Stomach (tissue), 8 donors: ENCODE measurements at regions not wholly inside any gene's neighbourhood (a gene's known extent, or its start where the extent isn't known, plus 50 kb on each side); places are given as distances from the start of the nearest gene placed in this dataset.
A peak's percentile ranks its signal among the peaks of the same experiment; 100 is the strongest.

ENCODE experiments used
- DNase-seq, 2 donors: peaks; one replicate each; pipeline versions ENCODE4 v3.0.0 to v3.0.0-alpha.2; 2013 to 2019
- H3K27ac ChIP-seq, 5 donors: fragments of 200-600 bp in 4 of 5; sonication (generic) in 4 of 5; one replicate each; pipeline ENCODE4 v1.5.1; 2013 to 2019; ENCODE audit warnings: mild to moderate bottlenecking in 1 of 5, moderate library complexity in 1 of 5
- H3K27me3 ChIP-seq, 3 donors: fragments of 200-600 bp; sonication (generic); one replicate each; pipeline ENCODE4 v1.5.1; 2017 to 2019; ENCODE audit warnings: mixed run types in 1 of 3
- H3K36me3 ChIP-seq, 4 donors: fragments of 200-600 bp; sonication (generic); 1 replicate in 3 of 4; 2 replicates in 1 of 4; pipeline ENCODE4 v1.5.1; 2016 to 2019
- H3K4me1 ChIP-seq, 4 donors: fragments of 200-600 bp; sonication (generic); one replicate each; pipeline ENCODE4 v1.5.1; 2016 to 2019
- H3K4me3 ChIP-seq, 4 donors: fragments of 200-600 bp; sonication (generic) in 3 of 4; one replicate each; pipeline ENCODE4 v1.5.1; 2016 to 2019; ENCODE audit warnings: mild to moderate bottlenecking in 1 of 4
- H3K9me3 ChIP-seq, 4 donors: fragments of 200-600 bp; sonication (generic); one replicate each; pipeline ENCODE4 v1.5.1; 2016 to 2019
- EP300 ChIP-seq: sonication (generic); formaldehyde crosslinking; IDR thresholded peaks from one replicate; pipeline ENCODE4 v1.6.1; 2017; ENCODE audit warnings: antibody characterized with exemption
- POLR2A ChIP-seq, 4 donors: fragments of 450-650 bp; IDR thresholded peaks; one replicate each; pipeline ENCODE4 v1.6.1; 2016; ENCODE audit warnings: antibody characterized with exemption in 4 of 4, control low read depth in 2 of 4, mild to moderate bottlenecking in 1 of 4, moderate library complexity in 1 of 4
- POLR2AphosphoS5 ChIP-seq, 3 donors: sonication (generic); formaldehyde crosslinking; IDR thresholded peaks; one replicate each; pipeline ENCODE4 v1.6.1; 2016; ENCODE audit warnings: antibody characterized with exemption in 3 of 3
- WGBS, 5 donors: extraction: QIAGEN DNeasy Blood & Tissue Kit in 3 of 5; methylation state at CpG; one replicate each; pipeline versions ENCODE4 v1.1.5 to v1.1.7; 2013 to 2018; 5-methylcytosine and 5-hydroxymethylcytosine counted together
- intact Hi-C: fragments of 100-400 bp; cut with DNase I; formaldehyde crosslinking; loops from one replicate; pipeline ENCODE4 v1.15.1; 2023; ENCODE audit warnings: low total_unique reads
- TF ChIP-seq, protein P1 (sequence below), 7 experiments: fragments of 450-650 bp in 4 of 7; fragments of 200-600 bp in 3 of 7; sonication (generic) in 3 of 7; IDR thresholded peaks; one replicate each; pipeline ENCODE4 v1.5.1; 2016 to 2019; ENCODE audit warnings: antibody characterized with exemption in 7 of 7, control low read depth in 2 of 7, mild to moderate bottlenecking in 1 of 7
- donor health status: healthy with polysubstance abuse.
- donor health status: Bipolar disorder and iron deficiency.
- donor health status: healthy.

DNA sequence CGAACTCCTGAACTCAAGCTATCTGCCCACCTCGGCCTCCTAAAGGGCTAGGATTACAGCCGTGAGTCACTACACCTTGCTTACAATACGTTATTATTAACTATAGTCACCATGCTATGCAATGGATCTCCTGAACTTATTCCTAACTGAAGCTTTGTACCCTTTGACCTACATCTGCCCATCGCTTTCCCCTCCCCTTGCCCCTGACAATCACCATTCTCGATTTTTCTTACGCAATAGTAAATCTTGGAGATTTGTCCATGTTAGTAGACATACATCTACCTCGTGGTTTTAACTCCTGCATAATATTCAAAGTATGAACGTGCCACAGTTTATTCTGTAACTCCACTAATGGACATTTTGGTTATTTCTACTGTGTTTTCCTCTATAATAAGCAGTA lies 120.6 kb downstream of the NPIPB5 start:
- H3K4me1 ChIP-seq: no peaks in the 10 kb centered on the region
- intact Hi-C loops: no loop called here
- no peak for DNase-seq
- H3K9me3 ChIP-seq: no peaks in the 10 kb centered on the region
- no peak overlapping the region for H3K4me3 ChIP-seq
- H3K36me3 ChIP-seq: no peaks in the 10 kb centered on the region
- peaks cover 0 to 55% (median 33%) of the 10 kb centered on the region in 3 donors for H3K27me3 ChIP-seq
- no peak for TF ChIP-seq POLR2AphosphoS5 (IDR thresholded peaks at IDR 0.05)
- no peak for TF ChIP-seq POLR2A (IDR thresholded peaks at IDR 0.05)
- TF ChIP-seq, protein P1, sequence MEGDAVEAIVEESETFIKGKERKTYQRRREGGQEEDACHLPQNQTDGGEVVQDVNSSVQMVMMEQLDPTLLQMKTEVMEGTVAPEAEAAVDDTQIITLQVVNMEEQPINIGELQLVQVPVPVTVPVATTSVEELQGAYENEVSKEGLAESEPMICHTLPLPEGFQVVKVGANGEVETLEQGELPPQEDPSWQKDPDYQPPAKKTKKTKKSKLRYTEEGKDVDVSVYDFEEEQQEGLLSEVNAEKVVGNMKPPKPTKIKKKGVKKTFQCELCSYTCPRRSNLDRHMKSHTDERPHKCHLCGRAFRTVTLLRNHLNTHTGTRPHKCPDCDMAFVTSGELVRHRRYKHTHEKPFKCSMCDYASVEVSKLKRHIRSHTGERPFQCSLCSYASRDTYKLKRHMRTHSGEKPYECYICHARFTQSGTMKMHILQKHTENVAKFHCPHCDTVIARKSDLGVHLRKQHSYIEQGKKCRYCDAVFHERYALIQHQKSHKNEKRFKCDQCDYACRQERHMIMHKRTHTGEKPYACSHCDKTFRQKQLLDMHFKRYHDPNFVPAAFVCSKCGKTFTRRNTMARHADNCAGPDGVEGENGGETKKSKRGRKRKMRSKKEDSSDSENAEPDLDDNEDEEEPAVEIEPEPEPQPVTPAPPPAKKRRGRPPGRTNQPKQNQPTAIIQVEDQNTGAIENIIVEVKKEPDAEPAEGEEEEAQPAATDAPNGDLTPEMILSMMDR (IDR thresholded peaks at IDR 0.05): no peak
- TF ChIP-seq EP300: no peak
- H3K27ac ChIP-seq: no peak overlapping the region
- WGBS, 5 donors: 82 to 86% (median 84%) methylated on average over 9 of the region's 9 CpGs

DNA sequence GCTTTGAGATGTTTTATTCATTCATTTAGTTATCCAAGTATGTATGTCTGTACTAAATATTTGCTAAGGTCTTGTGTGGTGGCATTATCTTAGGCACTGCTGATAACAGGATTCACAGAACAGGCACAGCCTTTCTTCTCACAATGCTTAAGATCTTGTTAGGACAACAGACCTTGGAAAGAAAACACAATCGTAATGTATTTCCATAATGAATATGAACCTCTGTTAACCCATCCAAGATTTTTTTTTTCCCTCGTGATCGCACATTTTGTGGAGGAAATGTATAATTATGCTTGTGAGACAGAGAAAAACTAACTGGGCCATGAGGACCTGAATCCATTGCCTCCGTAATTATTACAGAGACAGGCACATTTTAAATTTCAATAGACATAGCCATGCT lies 121.9 kb downstream of the NPIPB5 start:
- DNase-seq: no peak

DNA sequence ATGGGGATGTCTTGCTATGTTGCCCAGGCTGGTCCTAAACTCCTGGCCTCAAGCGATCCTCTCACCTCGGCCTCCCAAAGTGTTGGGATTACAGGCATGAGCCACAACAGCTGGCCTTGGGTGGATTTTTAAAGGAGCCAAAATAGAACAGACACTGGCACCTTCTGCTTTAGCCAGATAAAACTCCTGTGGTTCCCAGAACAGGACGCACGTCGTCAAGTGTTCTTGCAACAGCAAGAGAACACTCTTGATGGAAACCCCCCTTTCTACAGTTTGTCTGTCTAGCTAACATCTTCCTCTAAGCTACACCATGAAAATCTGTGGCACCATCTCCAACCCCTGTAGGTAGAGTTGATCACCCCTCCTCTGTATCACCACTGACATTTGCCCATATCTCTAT lies 122.6 kb downstream of the NPIPB5 start:
- H3K4me1 ChIP-seq: no peaks in the 10 kb centered on the region
- WGBS, 5 donors: 86 to 89% (median 87%) methylated on average over 5 of the region's 5 CpGs
- peaks cover 0 to 57% (median 39%) of the 10 kb centered on the region in 3 donors for H3K27me3 ChIP-seq
- no peaks in the 10 kb centered on the region for H3K36me3 ChIP-seq
- intact Hi-C loops: no loop called here
- no peak overlapping the region for H3K27ac ChIP-seq
- DNase-seq: no peak
- TF ChIP-seq EP300: no peak
- no peak for TF ChIP-seq POLR2AphosphoS5 (IDR thresholded peaks at IDR 0.05)
- TF ChIP-seq POLR2A (IDR thresholded peaks at IDR 0.05): no peak
- TF ChIP-seq, protein P1 (IDR thresholded peaks at IDR 0.05): no peak
- peaks cover 0 to 13% (median 3%) of the 10 kb centered on the region in 4 donors for H3K9me3 ChIP-seq
- H3K4me3 ChIP-seq: no peak overlapping the region

More for the DNA sequence above, 121.9 kb downstream of the NPIPB5 start:
- TF ChIP-seq POLR2AphosphoS5 (IDR thresholded peaks at IDR 0.05): no peak
- Histone ChIP-seq H3K9me3 (peaks cover 0 to 10% (median 2%) of the 10 kb centered on the region in 4 donors), H3K4me1 (no peaks in the 10 kb centered on the region), H3K36me3 (no peaks in the 10 kb centered on the region), H3K27ac (no peak overlapping the region), H3K27me3 (peaks cover 0 to 57% (median 37%) of the 10 kb centered on the region in 3 donors), H3K4me3 (no peak overlapping the region)
- WGBS, 5 donors: 38 to 60% (median 55%) methylated on average over 4 of the region's 4 CpGs
- intact Hi-C loops: no loop called here

- TF ChIP-seq POLR2A (IDR thresholded peaks at IDR 0.05) (no peak), POLR2AphosphoS5 (IDR thresholded peaks at IDR 0.05) (no peak), EP300 (no peak)
- TF ChIP-seq, protein P1 (IDR thresholded peaks at IDR 0.05): no peak
- Histone ChIP-seq H3K4me1 (no peaks in the 10 kb centered on the region), H3K27ac (no peak overlapping the region), H3K9me3 (peaks cover 0 to 13% (median 3%) of the 10 kb centered on the region in 4 donors), H3K27me3 (peaks cover 0 to 57% (median 39%) of the 10 kb centered on the region in 3 donors), H3K4me3 (no peak overlapping the region), H3K36me3 (no peaks in the 10 kb centered on the region)
- peak in 1 of 2 donors; percentile 28 for DNase-seq
- intact Hi-C loops: no loop called here
- 45 to 55% (median 51%) methylated on average over 3 of the region's 3 CpGs for WGBS, 5 donors
Measured at GRCh38 chr16:22633799-22634198, 123.1 kb downstream of the NPIPB5 start.

GRCh38 chr16:22634954-22635353 lies 124.3 kb downstream of the NPIPB5 start:
- Histone ChIP-seq H3K4me1 (no peaks in the 10 kb centered on the region), H3K36me3 (no peaks in the 10 kb centered on the region), H3K9me3 (peaks cover 0 to 13% (median 3%) of the 10 kb centered on the region in 4 donors), H3K27ac (no peak overlapping the region), H3K27me3 (peaks cover 0 to 58% (median 39%) of the 10 kb centered on the region in 3 donors), H3K4me3 (no peak overlapping the region)
- intact Hi-C loops: no loop called here
- TF ChIP-seq EP300 (no peak), POLR2AphosphoS5 (IDR thresholded peaks at IDR 0.05) (no peak), POLR2A (IDR thresholded peaks at IDR 0.05) (no peak)
- TF ChIP-seq, protein P1 (IDR thresholded peaks at IDR 0.05): no peak
- DNase-seq: no peak
